Islet precursor cell (in vitro differentiated cells): ENCODE measurements at regions not wholly inside any gene's neighbourhood (a gene's known extent, or its start where the extent isn't known, plus 50 kb on each side); places are given as distances from the start of the nearest gene placed in this dataset.

ENCODE experiments used
- DNase-seq: peaks from one replicate; pipeline ENCODE4 v3.0.0-alpha.2; 2018

DNA sequence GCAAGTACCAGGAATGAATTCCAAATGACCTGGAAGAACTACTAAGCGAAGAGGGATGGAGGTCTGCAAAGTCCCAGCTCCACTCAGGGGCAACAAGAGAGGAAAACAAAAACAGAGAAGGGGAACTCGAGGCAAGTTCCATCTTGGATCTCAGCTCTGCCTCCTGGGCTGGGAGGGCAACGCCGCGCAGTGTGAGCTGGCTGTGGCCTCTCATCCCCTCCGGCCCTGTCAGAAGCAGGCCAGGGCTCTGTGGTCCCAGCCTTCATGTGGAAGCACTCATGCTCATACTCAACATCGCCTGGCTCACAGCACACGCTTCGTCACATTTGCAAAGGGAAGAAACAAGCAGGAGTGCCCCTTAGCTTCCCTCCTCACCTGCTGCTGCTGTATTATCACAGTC is 627.9 kb upstream of the MGMT start:
- DNase-seq: no peak

DNA sequence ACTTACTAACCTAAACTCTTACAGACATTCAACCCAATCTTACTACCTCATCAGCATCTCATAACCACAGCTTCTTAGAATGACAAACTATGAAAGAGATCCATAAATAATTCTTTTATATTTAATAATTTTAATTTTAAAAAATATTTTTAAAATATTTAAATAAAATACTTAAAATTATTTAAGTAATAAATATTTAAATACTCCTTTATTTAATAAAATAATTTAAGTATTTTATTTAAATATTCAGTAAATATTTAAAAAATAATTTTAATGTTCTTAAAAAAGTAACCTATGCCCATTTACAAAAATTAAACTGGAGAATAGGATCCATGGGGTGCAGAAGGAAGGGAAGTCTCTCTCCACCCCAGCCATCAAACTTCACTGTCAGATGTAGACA is 627.3 kb upstream of the MGMT start:
- no peak for DNase-seq

GRCh38 chr10:128843972-128844371 is 623.1 kb upstream of the MGMT start:
- no peak for DNase-seq

- no peak for DNase-seq
These were observed 620.1 kb upstream of the MGMT start for GRCh38 chr10:128846927-128847326.

DNA sequence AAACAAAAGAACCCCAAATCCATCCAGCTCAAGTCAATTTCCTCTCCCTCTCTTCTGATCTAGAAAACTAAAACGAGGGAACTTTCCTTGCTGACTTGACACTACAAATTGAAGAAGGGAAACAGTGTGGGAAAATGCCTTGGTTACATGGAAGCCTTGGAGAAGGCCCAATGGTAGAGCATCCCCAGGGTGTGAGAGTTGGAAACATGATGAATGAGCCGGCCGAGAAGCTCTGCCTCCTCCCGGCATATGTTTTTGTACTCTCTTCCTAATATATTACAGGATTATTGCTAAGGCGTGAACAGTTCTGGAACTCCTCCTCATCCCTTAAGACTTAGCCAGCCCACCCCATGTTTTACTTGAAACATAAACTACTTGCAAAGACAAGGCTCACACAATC is 618.2 kb upstream of the MGMT start:
- DNase-seq: no peak

DNA sequence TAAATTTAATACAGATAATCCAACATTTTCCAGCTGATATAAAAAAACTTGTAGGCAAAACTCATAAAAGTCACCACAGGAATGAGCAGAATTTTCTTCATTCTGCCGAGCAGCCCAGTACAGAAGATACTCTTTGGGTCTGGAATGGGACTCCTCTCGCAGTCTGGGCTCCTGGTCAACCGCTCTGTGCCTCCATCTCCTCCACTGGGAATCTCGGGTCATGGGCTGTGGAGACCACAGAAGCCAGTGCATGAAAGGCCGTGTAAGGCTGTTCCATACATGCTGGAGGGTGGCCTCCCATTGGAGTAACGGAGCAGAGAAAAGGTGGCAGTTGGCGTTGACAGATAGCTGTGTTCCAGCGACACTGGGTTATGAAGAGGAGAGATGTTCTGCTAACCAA is 616.4 kb upstream of the MGMT start:
- no peak for DNase-seq

- DNase-seq: no peak
These were observed 615.8 kb upstream of the MGMT start for GRCh38 chr10:128851281-128851680.

GRCh38 chr10:128851726-128852125 is 615.3 kb upstream of the MGMT start:
- DNase-seq: no peak

DNA sequence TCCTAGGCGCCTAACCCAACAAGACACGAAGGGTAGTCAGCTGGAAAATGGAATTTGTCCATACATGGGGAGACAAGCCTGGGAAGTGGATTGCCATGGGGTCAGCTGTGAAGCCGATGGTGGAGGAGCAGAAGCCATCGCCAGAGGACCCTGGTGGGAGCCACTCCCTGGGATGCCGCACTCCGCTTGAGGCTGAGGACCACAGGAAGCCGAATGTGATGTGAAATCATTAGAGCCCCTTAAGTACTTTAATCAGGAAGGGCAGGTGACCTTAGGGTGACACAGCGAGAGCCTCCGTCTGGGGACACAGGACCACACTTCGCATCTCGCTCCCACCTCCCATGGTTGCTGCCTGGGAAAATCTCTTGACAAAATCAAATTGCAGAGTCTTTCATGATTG is 614.6 kb upstream of the MGMT start:
- DNase-seq: no peak

DNA sequence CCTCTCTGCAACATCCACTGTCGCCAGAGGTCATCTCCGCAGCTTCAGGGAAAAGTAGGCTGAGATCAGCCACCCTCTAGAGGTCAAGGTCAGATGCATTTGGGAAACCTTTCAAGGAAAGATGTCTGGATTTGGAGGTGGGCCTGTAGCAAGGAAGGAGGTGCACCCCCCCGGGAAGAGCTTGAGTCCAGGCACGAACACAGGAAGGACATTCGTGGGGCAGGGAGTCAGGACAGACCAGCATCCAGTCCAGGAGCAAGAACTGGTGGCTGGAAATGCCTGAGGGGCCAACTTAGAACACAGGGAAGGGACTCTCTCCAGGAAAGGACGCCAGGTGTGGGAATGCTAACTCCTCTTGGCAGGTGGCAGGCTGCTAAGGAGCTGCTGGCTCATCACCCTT is 614.1 kb upstream of the MGMT start:
- no peak for DNase-seq

DNA sequence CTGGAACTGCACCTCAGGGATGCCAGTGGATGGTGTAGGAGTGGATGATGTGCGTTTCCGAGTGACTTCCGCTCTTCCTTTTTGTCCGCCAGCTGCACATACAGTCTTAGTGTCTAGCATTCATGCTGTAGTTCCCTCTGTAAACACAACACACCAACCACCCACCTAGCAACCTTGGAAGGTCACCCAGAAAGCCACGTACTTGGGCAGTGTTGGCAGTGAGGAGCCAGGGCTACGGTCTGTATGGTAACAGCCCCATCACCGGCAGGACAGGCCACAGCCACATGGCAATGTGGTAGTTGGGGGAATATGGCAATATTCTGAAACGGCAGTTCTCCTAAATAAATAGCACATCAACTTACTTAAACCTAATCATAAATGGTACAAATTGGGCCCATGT is 613.5 kb upstream of the MGMT start:
- no peak for DNase-seq

DNA sequence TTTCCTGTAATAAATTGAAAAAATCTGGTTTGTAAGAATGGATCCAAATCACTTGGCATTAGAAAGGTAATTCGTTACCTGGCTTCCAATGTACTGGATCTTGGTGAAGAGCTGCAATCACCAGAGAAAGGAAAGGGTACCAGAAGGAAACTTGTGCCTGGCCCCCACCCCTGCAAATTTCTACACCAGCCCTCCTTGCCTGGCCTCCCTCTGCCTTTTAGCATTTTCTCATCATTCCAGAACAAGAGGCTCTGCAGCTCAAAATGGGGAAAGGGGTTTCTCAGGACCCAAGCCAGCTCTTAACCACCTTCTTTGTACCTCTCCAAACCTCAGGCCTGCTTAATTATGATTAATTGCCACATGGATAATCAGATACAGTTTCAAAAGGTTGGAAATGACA is 612.8 kb upstream of the MGMT start:
- no peak for DNase-seq

- DNase-seq: no peak
These were observed 612.1 kb upstream of the MGMT start for GRCh38 chr10:128854963-128855362.

DNA sequence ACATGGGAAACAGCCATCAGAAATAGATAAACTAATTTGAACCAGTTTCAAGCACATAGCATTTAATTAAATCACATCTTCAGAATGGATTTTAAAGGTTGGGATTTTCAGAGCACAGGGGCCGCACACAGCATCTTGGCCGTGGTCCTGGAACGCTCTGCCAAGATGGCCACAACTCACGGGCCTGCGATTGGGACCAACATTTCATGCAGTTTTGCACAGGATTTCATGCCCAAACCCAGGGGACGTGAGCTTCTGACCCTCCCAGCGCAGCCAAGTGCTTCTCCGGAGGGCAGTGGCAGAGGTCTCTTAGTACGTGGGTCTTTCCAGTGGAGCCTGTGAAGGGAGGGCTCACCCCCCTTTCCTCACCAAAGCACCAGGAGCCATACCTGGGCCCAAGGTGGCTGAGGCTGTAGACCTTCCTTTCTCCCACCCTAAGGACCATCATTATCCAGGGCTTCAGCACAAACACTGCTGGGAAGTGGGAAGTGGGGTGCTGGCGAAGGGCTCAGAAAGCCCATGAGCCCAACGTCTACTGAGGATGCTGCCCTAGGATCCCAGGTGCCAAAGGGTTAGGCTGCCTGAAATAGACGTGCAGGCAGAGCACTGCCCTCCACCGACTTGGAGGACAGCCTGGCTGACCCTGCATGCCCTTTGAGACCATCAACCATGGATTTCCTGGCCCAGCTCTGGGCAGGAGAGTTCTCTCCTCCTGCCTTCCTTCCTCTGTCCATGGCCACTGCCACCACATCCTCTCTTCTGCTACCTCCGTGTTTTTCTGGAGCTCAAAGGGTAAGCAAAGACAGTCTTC is 611.2 kb upstream of the MGMT start:
- no peak for DNase-seq

GRCh38 chr10:128859738-128860386 is 607.2 kb upstream of the MGMT start:
- DNase-seq: peak; percentile 52

DNA sequence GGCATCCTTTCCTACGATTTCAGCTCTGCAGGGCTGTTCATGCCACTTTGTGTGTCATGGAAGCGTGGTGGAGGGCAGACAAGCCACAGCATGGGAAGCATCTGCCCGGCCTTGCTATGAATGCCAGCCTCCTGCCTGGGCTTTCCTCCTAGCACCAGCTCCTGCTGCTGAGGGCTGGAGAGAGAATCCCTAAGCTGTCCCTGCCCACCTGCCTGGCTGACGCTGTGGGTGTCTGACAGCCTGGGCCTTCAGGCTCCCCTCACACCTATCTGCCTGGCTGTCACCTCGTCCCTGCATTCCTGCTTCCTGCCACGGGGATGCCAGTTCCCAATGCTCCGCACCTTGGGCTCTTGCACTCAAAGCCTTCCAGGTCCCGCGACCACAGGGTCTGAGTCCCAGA is 606.5 kb upstream of the MGMT start:
- peak; percentile 32 for DNase-seq

DNA sequence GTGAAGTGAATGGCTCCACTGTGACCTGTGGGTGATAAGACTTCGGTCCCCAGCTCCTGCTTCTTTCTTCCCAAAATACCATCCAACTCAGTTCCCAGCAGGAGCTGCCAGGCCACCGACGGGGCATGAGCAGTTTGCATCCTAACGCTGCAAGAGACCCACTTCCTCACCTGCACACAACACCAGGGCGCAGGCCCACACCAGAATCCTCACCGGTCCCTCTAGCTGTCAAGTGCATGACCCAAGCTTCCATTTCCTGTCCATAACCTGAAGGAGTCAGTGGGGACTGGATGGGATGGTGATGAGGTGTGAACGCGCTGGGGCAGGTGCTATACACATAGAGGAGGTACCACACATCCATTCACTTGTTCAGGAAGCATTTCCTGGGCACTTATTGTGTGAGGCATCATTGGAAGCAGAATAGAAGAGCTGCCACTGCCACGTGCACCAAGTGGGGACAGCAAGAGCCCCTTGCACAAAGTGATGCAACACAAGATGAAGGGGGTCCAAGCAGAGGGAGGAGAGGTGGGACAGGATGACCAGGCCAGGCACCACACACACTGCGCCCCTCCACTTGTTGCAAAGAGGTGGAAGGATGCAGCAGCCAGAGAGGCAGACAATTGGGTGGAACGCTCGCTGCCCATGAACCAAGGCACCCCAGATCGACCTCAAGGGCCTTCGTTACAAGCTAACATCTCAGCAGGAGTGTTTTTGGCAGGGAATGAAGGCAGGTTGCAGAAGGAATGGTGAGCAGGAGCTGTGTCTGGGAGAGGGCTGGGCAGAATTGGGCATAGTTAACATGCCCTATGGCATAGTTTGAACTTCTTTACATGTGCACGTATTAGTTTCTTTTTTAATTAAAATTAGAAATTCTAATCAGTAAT is 605.8 kb upstream of the MGMT start:
- peak; percentile 30 for DNase-seq

DNA sequence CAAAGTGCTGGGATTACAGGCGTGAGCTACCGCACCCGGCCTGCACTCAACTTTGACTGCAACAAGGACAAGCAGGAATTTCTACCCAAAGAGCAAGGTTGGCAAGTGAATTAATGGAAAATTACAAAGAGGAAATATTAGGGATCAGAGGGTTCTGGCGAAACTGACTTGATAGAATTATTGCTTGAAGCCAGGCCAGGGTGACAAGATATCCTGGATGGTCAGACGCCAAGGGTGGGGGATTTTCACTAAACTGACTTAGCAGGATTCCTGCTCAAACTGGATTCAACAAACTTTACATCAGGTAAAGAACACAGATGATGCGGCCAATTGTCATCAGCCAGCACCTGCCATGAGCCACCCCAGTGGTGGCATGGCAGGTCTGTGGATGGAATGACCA is 603.6 kb upstream of the MGMT start:
- DNase-seq: no peak

- DNase-seq: peak; percentile 28
These were observed 603.1 kb upstream of the MGMT start for GRCh38 chr10:128863823-128864405.

DNA sequence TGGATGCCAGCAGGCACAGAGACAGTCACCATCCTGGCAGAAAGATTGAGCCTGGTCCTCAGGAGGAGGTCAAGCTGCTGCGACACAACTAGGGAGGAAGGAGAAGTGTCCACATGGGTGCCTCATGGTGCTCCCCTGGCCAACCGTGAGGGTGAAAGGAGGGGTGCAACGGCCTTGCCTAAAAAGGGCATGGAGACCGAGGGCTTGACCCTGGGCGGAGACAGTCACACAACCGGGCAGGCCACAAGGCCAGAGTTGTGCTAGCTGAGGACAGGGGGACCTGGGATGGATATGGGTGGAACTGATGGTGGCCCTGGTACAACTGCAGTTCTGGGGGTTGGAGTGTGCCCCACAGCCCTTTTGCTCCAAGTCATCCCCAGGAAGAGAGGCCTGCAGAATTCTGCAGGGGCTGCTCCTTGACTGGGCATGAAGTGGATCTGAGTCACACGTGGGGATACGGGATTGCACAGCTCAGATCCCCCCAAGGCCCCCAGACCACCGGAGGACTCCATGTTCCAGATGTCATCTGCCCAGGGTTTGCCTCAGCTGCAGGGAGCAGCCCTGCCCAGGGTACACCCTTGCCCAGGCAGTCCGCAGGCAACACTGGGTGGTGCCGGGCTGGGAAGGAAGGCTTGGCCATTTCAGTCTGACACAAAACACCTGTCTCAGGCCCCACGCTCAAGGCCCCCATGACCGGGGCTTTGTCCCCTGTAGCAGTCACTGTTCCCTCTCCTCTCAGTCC is 602.3 kb upstream of the MGMT start:
- peak; percentile 15 for DNase-seq

GRCh38 chr10:128865436-128866195 is 601.4 kb upstream of the MGMT start:
- DNase-seq: peak; percentile 17

DNA sequence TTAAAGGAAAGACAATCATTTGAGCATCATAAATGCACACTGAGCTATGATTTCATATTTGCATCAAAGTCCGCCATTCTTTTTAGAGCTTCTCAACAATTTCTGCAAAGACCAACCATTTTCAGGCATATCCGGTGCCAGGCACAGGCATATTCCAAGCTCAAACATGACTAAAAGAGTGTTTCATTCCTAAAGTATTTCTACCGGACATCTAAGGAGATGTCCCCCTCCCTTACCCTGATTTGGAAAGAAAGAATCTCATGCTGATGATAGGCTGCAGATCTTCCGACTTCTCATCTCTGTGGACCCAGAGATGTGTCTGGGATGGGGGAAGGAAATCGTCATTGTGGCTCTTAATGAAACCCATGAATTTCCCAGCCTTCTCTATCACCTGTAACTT is 600.5 kb upstream of the MGMT start:
- peak; percentile 12 for DNase-seq
